Ectodermal cell (in vitro differentiated cells): ENCODE measurements at regions not wholly inside any gene's neighbourhood (a gene's known extent, or its start where the extent isn't known, plus 50 kb on each side); places are given as distances from the start of the nearest gene placed in this dataset.

ENCODE experiments used
- H3K27ac ChIP-seq: 2 replicates; pipeline ENCODE4 v1.7.0; 2013; ENCODE audit warnings: mild to moderate bottlenecking, low read depth, low read length; ENCODE audit not compliant: insufficient read depth, poor library complexity, severe bottlenecking
- H3K27me3 ChIP-seq: 2 replicates; pipeline ENCODE4 v1.7.0; 2013; ENCODE audit warnings: mild to moderate bottlenecking, low read length; ENCODE audit not compliant: insufficient read depth, control insufficient read depth, poor library complexity, severe bottlenecking
- H3K36me3 ChIP-seq: one replicate; pipeline ENCODE4 v1.7.0; 2013; ENCODE audit warnings: low read length; ENCODE audit not compliant: control insufficient read depth, insufficient read depth
- H3K4me1 ChIP-seq: one replicate; pipeline ENCODE4 v1.7.0; 2013; ENCODE audit warnings: low read length; ENCODE audit not compliant: control insufficient read depth, insufficient read depth
- H3K4me3 ChIP-seq: 2 replicates; pipeline ENCODE4 v1.7.0; 2013; ENCODE audit warnings: low read depth, low read length, control low read depth; ENCODE audit not compliant: insufficient read depth
- H3K9me3 ChIP-seq: 2 replicates; pipeline ENCODE4 v1.7.0; 2013; ENCODE audit warnings: mild to moderate bottlenecking, low read length, moderate library complexity; ENCODE audit not compliant: control insufficient read depth
- WGBS, 2 experiments: methylation state at CpG; one replicate each; pipeline ENCODE4 v1.1.7; 2013; ENCODE audit warnings: missing lambda C conversion rate in 2 of 2; 5-methylcytosine and 5-hydroxymethylcytosine counted together

GRCh38 chr13:74289861-74290773 is 155.9 kb upstream of the KLF12 start:
- no peaks in the 10 kb centered on the region for H3K36me3 ChIP-seq
- H3K27me3 ChIP-seq, result no peaks in the 10 kb centered on the region
- peaks cover 32% of the 10 kb centered on the region for H3K4me1 ChIP-seq
- H3K4me3 ChIP-seq, result no peak overlapping the region
- no peak overlapping the region for H3K27ac ChIP-seq
- WGBS, 2 experiments, result 51 to 53% methylated on average over 10 of the region's 10 CpGs
- no peaks in the 10 kb centered on the region for H3K9me3 ChIP-seq

- H3K9me3 ChIP-seq, result no peaks in the 10 kb centered on the region
- H3K27ac ChIP-seq, result no peak overlapping the region
- no peaks in the 10 kb centered on the region for H3K27me3 ChIP-seq
- WGBS, 2 experiments, result 89 to 90% methylated on average over 7 of the region's 7 CpGs
- peaks cover 32% of the 10 kb centered on the region for H3K4me1 ChIP-seq
- H3K36me3 ChIP-seq, result no peaks in the 10 kb centered on the region
- H3K4me3 ChIP-seq, result no peak overlapping the region
Observed at GRCh38 chr13:74289107-74289506, 154.9 kb upstream of the KLF12 start.

GRCh38 chr13:74288361-74288911 is 154.2 kb upstream of the KLF12 start:
- H3K9me3 ChIP-seq, result no peaks in the 10 kb centered on the region
- H3K4me1 ChIP-seq, result peaks cover 32% of the 10 kb centered on the region
- 74 to 76% methylated on average over 10 of the region's 10 CpGs for WGBS, 2 experiments
- H3K36me3 ChIP-seq, result no peaks in the 10 kb centered on the region
- no peaks in the 10 kb centered on the region for H3K27me3 ChIP-seq
- no peak overlapping the region for H3K4me3 ChIP-seq
- no peak overlapping the region for H3K27ac ChIP-seq

GRCh38 chr13:74287724-74288169 is 153.5 kb upstream of the KLF12 start:
- H3K9me3 ChIP-seq, result no peaks in the 10 kb centered on the region
- H3K27ac ChIP-seq, result no peak overlapping the region
- no peak overlapping the region for H3K4me3 ChIP-seq
- peaks cover 32% of the 10 kb centered on the region for H3K4me1 ChIP-seq
- H3K36me3 ChIP-seq, result no peaks in the 10 kb centered on the region
- no peaks in the 10 kb centered on the region for H3K27me3 ChIP-seq
- 10 to 18% methylated on average over 4 of the region's 4 CpGs for WGBS, 2 experiments

GRCh38 chr13:74280795-74281490 is 146.7 kb upstream of the KLF12 start:
- no peaks in the 10 kb centered on the region for H3K36me3 ChIP-seq
- no peaks in the 10 kb centered on the region for H3K4me1 ChIP-seq
- H3K27ac ChIP-seq, result no peak overlapping the region
- no peaks in the 10 kb centered on the region for H3K27me3 ChIP-seq
- H3K4me3 ChIP-seq, result no peak overlapping the region
- WGBS, 2 experiments, result 96% methylated on average over 1 of the region's 1 CpG
- no peaks in the 10 kb centered on the region for H3K9me3 ChIP-seq

GRCh38 chr13:74280093-74280794 is 146.0 kb upstream of the KLF12 start:
- Histone ChIP-seq H3K9me3 (no peaks in the 10 kb centered on the region), H3K27ac (no peak overlapping the region), H3K27me3 (no peaks in the 10 kb centered on the region), H3K36me3 (no peaks in the 10 kb centered on the region), H3K4me1 (no peaks in the 10 kb centered on the region), H3K4me3 (no peak overlapping the region)
- 88 to 89% methylated on average over 3 of the region's 3 CpGs for WGBS, 2 experiments

- no peaks in the 10 kb centered on the region for H3K4me1 ChIP-seq
- 93% methylated on average over 2 of the region's 2 CpGs for WGBS, 2 experiments
- no peaks in the 10 kb centered on the region for H3K27me3 ChIP-seq
- no peaks in the 10 kb centered on the region for H3K9me3 ChIP-seq
- no peak overlapping the region for H3K4me3 ChIP-seq
- H3K36me3 ChIP-seq, result no peaks in the 10 kb centered on the region
- H3K27ac ChIP-seq, result no peak overlapping the region
Observed at GRCh38 chr13:74278901-74279300, 144.7 kb upstream of the KLF12 start.

GRCh38 chr13:74274916-74275315 is 140.7 kb upstream of the KLF12 start:
- H3K27me3 ChIP-seq, result no peaks in the 10 kb centered on the region
- no peaks in the 10 kb centered on the region for H3K9me3 ChIP-seq
- H3K36me3 ChIP-seq, result no peaks in the 10 kb centered on the region
- no peak overlapping the region for H3K27ac ChIP-seq
- 93 to 97% methylated on average over 2 of the region's 2 CpGs for WGBS, 2 experiments
- no peak overlapping the region for H3K4me3 ChIP-seq
- H3K4me1 ChIP-seq, result no peaks in the 10 kb centered on the region

GRCh38 chr13:74273581-74273980 is 139.4 kb upstream of the KLF12 start:
- H3K4me1 ChIP-seq, result no peaks in the 10 kb centered on the region
- H3K4me3 ChIP-seq, result no peak overlapping the region
- WGBS, 2 experiments, result no CpG with 5 or more reads among the region's 1 CpG
- no peaks in the 10 kb centered on the region for H3K36me3 ChIP-seq
- no peak overlapping the region for H3K27ac ChIP-seq
- H3K27me3 ChIP-seq, result no peaks in the 10 kb centered on the region
- no peaks in the 10 kb centered on the region for H3K9me3 ChIP-seq
